EH (cell line): ENCODE measurements at regions not wholly inside any gene's neighbourhood (a gene's known extent, or its start where the extent isn't known, plus 50 kb on each side); places are given as distances from the start of the nearest gene placed in this dataset.
"Not testable (repeated sequence)": the region's sequence is repeated elsewhere in the genome, so short reads cannot be mapped to it uniquely, and the experiment has no call there.

Source experiments
- DNase-seq: peaks from one replicate; pipeline ENCODE4 v3.0.0-alpha.2; 2015; ENCODE audit warnings: low read depth

- peak; percentile 41 for DNase-seq
Measured at GRCh38 chr5:175347027-175347426, 97.0 kb downstream of the DRD1 start.

DNA sequence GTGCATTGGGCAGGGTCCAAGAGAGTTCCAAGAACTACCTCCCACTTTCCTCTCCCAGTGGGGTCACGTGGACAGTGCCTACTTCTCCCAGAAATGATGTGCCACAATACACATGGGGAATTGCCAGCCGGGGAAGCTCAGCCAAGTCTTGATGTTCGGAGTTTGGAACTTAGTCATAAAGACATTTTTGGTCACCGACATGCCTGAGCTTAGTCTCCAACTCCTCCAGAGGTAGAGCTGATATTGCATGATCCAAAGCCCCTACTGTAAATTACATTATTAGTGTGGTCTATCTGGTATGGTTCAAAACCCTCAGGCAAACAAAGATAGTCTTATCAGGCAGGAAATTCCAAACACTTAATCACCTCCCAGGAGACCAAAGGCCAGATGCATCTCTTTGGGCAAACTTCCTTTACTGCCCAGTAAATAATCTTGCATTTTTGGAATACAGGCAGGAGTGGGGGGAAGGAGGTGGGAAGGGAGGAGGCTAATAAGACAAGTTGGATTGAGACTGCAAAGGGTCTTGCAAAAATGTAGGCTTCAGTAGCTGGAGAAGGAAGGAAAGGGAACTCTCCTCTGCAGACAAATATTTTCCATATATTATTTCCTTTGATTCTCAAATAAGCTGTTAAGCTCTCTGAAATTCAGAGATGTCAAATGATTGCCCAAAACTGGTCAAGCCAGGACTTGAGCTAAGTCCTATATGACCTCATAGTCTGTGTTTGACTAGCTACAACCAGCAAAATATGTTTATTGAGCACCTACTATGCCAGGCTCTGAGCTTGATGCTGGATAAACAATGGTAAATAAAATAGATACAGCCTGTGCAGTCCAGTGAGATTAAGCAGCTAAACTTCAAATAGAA, 99.4 kb downstream of the DRD1 start:
- DNase-seq, result peak; percentile 40

DNA sequence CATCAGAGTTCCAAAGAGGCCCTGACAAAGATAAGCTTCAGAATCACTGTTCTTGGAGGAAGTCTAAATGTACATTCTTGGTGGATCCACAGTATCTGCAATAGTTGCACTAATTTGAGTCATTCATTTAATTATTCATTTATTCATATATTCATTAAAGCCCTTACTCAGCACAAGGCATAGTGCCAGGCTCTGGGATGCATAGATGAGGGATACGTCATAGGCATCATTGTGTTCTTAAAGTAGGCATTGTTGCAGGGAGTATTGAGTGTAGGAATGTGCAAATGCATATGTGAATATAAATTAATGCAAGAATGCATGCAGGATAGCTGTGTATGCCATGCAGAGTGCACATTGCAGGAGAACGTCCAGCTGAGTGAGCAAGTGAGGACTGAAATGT, 100.7 kb downstream of the DRD1 start:
- no peak for DNase-seq

DNA sequence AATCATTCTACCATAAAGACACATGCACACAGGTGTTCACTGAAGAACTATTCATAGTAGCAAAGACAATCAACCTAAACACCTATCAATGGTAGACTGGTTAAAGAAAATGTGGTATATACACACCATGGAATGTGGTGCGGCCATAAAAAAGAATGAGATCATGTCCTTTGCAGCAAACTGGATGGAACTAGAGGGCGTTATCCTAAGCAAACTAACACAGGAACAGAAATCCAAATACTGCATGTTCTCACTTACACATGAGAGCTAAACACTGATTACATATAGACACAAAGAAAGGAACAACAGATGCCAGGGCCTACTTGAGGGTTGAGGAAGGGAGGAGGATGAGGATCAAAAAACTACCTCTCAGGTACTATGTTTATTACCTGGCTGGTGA, 103.8 kb downstream of the DRD1 start:
- no peak for DNase-seq

GRCh38 chr5:175337680-175338079, 106.3 kb downstream of the DRD1 start:
- DNase-seq, result no peak

- no peak for DNase-seq
Measured at GRCh38 chr5:175336781-175337180, 107.2 kb downstream of the DRD1 start.

- DNase-seq, result no peak
Measured at GRCh38 chr5:175335691-175336090, 108.3 kb downstream of the DRD1 start.

DNA sequence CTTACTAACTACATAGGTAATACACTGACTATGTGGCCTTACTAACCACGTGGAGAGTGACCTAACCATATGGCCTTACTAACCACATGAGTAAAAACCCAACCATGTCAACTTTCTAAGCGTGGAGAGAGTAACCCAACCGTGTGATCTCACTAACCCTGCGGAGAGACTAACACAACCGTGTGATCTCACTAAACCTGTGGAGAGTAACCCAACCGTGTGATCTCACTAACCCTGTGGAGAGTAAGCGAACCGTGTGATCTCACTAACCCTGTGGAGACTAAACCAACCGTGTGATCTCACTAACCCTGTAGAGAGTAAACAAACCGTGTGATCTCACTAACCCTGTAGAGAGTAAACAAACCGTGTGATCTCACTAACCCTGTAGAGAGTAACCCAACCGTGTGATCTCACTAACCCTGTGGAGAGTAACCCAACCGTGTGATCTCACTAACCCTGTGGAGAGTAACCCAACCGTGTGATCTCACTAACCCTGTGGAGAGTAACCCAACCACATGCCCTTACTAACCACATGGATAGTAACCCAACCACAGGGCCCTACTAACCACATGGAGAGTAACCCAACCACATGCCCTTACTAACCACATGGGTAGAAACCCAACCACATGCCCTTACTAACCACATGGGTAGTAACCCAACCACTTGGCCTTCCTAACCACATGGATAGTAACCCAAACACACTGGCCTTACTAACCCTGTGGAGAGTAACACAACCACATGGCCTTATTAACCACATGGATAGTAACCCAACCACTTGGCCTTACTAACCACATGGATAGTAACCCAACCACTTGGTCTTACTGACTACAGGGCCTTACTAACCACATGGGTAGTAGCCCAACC, 112.6 kb downstream of the DRD1 start:
- not testable (repeated sequence) for DNase-seq

GRCh38 chr5:175329976-175330375, 114.0 kb downstream of the DRD1 start:
- DNase-seq, result no peak

DNA sequence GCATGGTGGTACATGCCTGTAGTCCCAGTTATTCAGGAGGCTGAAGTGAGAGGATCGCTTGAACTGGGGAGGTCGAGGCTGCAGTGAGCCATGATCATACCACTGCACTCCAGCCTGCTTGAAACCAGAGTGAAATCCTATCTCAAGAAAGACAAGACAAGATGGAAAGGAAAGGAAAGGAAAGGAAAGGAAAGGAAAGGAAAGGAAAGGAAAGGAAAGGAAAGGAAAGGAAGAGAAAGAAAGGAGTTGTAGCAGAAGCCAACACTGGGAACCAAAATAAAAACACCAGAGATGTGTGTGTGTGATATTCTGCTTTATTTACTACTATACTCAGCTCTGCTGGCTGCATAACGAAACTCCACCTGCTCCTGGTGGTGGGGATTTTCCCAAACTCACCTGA, 115.3 kb downstream of the DRD1 start:
- no peak for DNase-seq

DNA sequence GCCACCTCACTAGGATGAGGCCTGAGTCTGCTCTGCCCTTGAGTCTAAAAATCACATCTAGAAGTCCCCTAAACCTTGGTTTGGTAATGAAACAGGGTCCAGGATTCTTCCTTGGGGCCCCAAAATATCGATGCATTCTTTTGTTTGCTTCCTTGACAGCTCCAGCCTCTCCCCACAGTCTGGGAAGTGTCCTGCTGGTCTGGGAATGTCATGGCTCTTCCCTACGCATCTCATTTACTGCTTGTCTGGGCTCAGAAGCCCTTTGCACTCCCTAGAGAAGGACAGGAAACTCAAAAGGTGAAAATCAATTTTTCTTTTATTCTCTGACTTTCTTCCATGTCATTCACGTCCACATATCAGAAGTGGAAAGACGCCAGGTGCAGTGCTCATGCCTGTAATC, 115.8 kb downstream of the DRD1 start:
- DNase-seq, result no peak

DNA sequence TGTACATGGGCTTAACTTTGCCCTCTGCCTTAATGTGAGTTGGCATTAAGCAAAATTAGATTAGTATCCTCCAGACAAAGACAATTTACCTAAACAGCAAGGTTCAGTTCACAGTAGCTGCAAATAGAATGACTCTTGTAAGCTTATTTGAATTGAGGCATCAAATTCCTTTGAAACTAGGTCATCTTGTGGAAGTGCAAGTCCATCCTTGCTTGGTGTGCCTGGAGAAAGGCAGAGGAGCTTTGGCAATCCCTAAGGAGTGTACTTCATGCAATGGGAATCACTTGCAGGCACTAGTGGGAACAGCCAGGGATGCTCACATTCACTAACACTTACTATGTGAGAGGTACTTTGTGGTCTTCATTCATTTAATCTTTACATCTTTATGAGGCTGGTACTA, 118.3 kb downstream of the DRD1 start:
- peak; percentile 39 for DNase-seq

GRCh38 chr5:175321927-175322532, 122.0 kb downstream of the DRD1 start:
- peak; percentile 34 for DNase-seq

- no peak for DNase-seq
Measured at GRCh38 chr5:175319199-175319598, 124.8 kb downstream of the DRD1 start.

DNA sequence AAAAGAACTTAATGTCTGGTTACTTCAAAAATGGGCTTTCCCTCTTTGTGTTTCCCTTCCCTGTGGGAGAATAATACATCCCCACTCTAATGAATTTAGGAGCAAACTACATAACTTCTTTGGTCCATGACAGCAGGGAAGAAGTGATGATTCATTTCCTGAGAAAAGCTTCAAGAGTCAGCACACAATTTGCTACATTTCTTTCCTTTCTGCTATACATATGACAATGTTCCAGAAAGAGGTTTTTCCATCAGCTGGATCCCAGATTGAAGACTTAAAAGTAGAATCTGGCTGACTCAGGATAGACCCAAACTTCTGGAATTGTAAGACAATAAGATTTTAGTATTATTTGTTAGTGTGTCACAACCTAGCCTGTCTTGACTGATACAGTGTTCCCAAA, 126.1 kb downstream of the DRD1 start:
- DNase-seq, result peak; percentile 0

DNA sequence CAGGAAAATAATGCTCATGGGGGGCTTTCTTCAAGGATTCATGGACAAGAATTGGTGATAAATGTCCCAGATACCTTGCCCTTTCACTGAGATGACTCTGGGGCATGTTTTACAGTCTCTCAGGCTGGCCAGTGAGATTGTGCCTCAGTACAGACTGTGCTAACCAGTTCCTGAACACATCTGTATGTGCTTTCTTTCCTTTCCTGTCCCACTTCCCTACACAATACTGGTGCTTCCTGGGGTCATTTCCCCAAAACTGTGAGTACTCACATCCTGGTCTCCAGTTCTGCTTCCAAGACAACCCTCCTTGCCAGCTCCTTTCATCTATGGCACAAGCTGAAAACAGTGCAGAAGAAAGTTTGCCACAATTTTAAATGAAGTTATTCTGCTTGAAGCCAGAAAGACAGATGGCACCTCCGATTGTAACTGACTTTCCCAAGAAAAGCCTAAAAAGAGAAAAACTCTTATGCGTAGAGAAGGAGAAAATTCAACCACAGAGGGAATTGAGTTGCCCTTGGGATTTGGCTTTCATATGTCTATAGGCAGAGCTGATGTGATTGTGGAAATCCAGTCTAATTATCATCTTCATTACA, 134.7 kb downstream of the DRD1 start:
- DNase-seq, result no peak

GRCh38 chr5:175308701-175309100, 135.3 kb downstream of the DRD1 start:
- no peak for DNase-seq

DNA sequence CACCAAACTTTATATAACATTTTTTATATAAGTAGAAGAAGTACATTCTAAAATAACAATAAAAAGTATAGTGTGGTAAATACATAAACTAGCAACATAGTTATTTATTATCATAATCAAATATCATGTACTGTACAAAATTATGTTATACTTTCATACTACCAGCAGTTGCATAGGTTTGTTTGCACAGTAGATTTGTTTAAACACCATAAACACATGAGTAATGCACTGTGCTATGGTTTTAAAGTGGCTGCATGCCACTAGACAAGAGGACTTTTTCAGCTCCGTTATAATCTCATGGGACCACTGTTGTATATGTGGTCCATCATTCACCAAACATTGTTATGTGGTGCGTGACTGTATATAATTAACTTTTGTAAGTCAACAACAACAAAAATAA, 137.6 kb downstream of the DRD1 start:
- DNase-seq, result no peak

GRCh38 chr5:175305251-175305650, 138.7 kb downstream of the DRD1 start:
- DNase-seq, result no peak

- no peak for DNase-seq
Measured at GRCh38 chr5:175290379-175290778, 153.6 kb downstream of the DRD1 start.

GRCh38 chr5:175288048-175288621, 155.8 kb downstream of the DRD1 start:
- DNase-seq, result peak; percentile 72

DNA sequence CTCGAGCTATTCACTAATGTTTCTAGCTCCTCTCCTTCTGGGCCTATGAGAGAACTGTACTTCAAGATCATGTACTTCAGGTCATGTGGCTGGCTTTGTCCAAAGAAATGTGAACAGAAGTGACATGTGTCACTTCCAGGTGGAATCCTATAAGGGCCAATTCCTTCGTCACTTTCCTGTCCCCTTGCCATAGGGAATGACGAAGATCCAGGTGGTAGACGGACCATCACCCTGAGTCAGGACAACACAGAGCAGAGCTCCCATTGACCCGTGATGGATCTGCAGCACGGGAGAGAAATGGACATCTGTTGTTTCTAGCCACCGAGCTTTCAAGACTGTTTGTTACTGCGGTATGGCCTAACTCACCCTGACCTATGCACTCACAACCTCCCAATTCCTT, 157.0 kb downstream of the DRD1 start:
- no peak for DNase-seq
